ENCODE measurements at regions not wholly inside any gene's neighbourhood (a gene's known extent, or its start where the extent isn't known, plus 50 kb on each side); places are given as distances from the start of the nearest gene placed in this dataset.
A peak's percentile ranks its signal among the peaks of the same experiment; 100 is the strongest.
"Not testable (repeated sequence)": the region's sequence is repeated elsewhere in the genome, so short reads cannot be mapped to it uniquely, and the experiment has no call there.

- H3K27me3 ChIP-seq (ENCODE audit: control insufficient read depth, insufficient read depth, low read length) = no peaks in the 10 kb centered on the region
- no peaks in the 10 kb centered on the region for H3K4me1 ChIP-seq (ENCODE audit: control insufficient read depth, insufficient read depth, low read length)
- H3K36me3 ChIP-seq (ENCODE audit: control insufficient read depth, insufficient read depth, low read length) = no peaks in the 10 kb centered on the region
- H3K4me3 ChIP-seq (ENCODE audit: low read length) = no peak overlapping the region
- WGBS (ENCODE audit: insufficient coverage, insufficient read length) = no CpG with 5 or more reads among the region's 2 CpGs
- H3K27ac ChIP-seq (ENCODE audit: low read length) = no peak overlapping the region
- H3K9me3 ChIP-seq (ENCODE audit: control insufficient read depth, insufficient read depth, low read length) = no peaks in the 10 kb centered on the region
- DNase-seq (ENCODE audit: low read depth, low spot score) = no peak
These were observed 313.9 kb upstream of the GRID2 start for GRCh38 chr4:91989914-91990313.

GRCh38 chr4:91990726-91991125, 313.0 kb upstream of the GRID2 start:
- no peak overlapping the region for H3K4me3 ChIP-seq (ENCODE audit: low read length)
- no peaks in the 10 kb centered on the region for H3K36me3 ChIP-seq (ENCODE audit: control insufficient read depth, insufficient read depth, low read length)
- no CpG with 5 or more reads among the region's 2 CpGs for WGBS (ENCODE audit: insufficient coverage, insufficient read length)

GRCh38 chr4:91997045-91997444, 306.7 kb upstream of the GRID2 start:
- H3K4me1 ChIP-seq (ENCODE audit: control insufficient read depth, insufficient read depth, low read length) = no peaks in the 10 kb centered on the region
- no peak for DNase-seq (ENCODE audit: low read depth, low spot score)
- H3K36me3 ChIP-seq (ENCODE audit: control insufficient read depth, insufficient read depth, low read length) = no peaks in the 10 kb centered on the region
- no peaks in the 10 kb centered on the region for H3K27me3 ChIP-seq (ENCODE audit: control insufficient read depth, insufficient read depth, low read length)
- H3K4me3 ChIP-seq (ENCODE audit: low read length) = no peak overlapping the region
- H3K9me3 ChIP-seq (ENCODE audit: control insufficient read depth, insufficient read depth, low read length) = no peaks in the 10 kb centered on the region
- no CpG with 5 or more reads among the region's 2 CpGs for WGBS (ENCODE audit: insufficient coverage, insufficient read length)
- H3K27ac ChIP-seq (ENCODE audit: low read length) = no peak overlapping the region

More at GRCh38 chr4:91990726-91991125, 313.0 kb upstream of the GRID2 start:
- Histone ChIP-seq H3K27me3 (ENCODE audit: control insufficient read depth, insufficient read depth, low read length) (no peaks in the 10 kb centered on the region), H3K4me1 (ENCODE audit: control insufficient read depth, insufficient read depth, low read length) (no peaks in the 10 kb centered on the region), H3K9me3 (ENCODE audit: control insufficient read depth, insufficient read depth, low read length) (no peaks in the 10 kb centered on the region), H3K27ac (ENCODE audit: low read length) (no peak overlapping the region)
- no peak for DNase-seq (ENCODE audit: low read depth, low spot score)

GRCh38 chr4:92012899-92013867, 290.6 kb upstream of the GRID2 start:
- H3K27ac ChIP-seq (ENCODE audit: low read length) = no peak overlapping the region
- H3K4me1 ChIP-seq (ENCODE audit: control insufficient read depth, insufficient read depth, low read length) = no peaks in the 10 kb centered on the region
- WGBS (ENCODE audit: insufficient coverage, insufficient read length) = no CpG with 5 or more reads among the region's 16 CpGs
- no peaks in the 10 kb centered on the region for H3K36me3 ChIP-seq (ENCODE audit: control insufficient read depth, insufficient read depth, low read length)
- DNase-seq (ENCODE audit: low read depth, low spot score) = peak; percentile 22
- no peaks in the 10 kb centered on the region for H3K27me3 ChIP-seq (ENCODE audit: control insufficient read depth, insufficient read depth, low read length)
- H3K4me3 ChIP-seq (ENCODE audit: low read length) = no peak overlapping the region
- H3K9me3 ChIP-seq (ENCODE audit: control insufficient read depth, insufficient read depth, low read length) = no peaks in the 10 kb centered on the region

GRCh38 chr4:92014067-92014466, 289.7 kb upstream of the GRID2 start:
- no peak overlapping the region for H3K27ac ChIP-seq (ENCODE audit: low read length)
- DNase-seq (ENCODE audit: low read depth, low spot score) = no peak
- H3K36me3 ChIP-seq (ENCODE audit: control insufficient read depth, insufficient read depth, low read length) = no peaks in the 10 kb centered on the region
- H3K4me3 ChIP-seq (ENCODE audit: low read length) = no peak overlapping the region
- WGBS (ENCODE audit: insufficient coverage, insufficient read length) = no CpG with 5 or more reads among the region's 3 CpGs
- no peaks in the 10 kb centered on the region for H3K27me3 ChIP-seq (ENCODE audit: control insufficient read depth, insufficient read depth, low read length)
- H3K4me1 ChIP-seq (ENCODE audit: control insufficient read depth, insufficient read depth, low read length) = no peaks in the 10 kb centered on the region
- no peaks in the 10 kb centered on the region for H3K9me3 ChIP-seq (ENCODE audit: control insufficient read depth, insufficient read depth, low read length)

- Histone ChIP-seq H3K4me1 (ENCODE audit: control insufficient read depth, insufficient read depth, low read length) (no peaks in the 10 kb centered on the region), H3K27ac (ENCODE audit: low read length) (no peak overlapping the region), H3K27me3 (ENCODE audit: control insufficient read depth, insufficient read depth, low read length) (no peaks in the 10 kb centered on the region), H3K36me3 (ENCODE audit: control insufficient read depth, insufficient read depth, low read length) (no peaks in the 10 kb centered on the region), H3K4me3 (ENCODE audit: low read length) (no peak overlapping the region), H3K9me3 (ENCODE audit: control insufficient read depth, insufficient read depth, low read length) (no peaks in the 10 kb centered on the region)
- DNase-seq (ENCODE audit: low read depth, low spot score) = no peak
- no CpG with 5 or more reads among the region's 1 CpG for WGBS (ENCODE audit: insufficient coverage, insufficient read length)
These were observed 282.6 kb upstream of the GRID2 start for GRCh38 chr4:92021203-92021602.

GRCh38 chr4:92021788-92022187, 282.0 kb upstream of the GRID2 start:
- no CpG with 5 or more reads among the region's 2 CpGs for WGBS (ENCODE audit: insufficient coverage, insufficient read length)
- Histone ChIP-seq H3K4me1 (ENCODE audit: control insufficient read depth, insufficient read depth, low read length) (no peaks in the 10 kb centered on the region), H3K9me3 (ENCODE audit: control insufficient read depth, insufficient read depth, low read length) (no peaks in the 10 kb centered on the region), H3K36me3 (ENCODE audit: control insufficient read depth, insufficient read depth, low read length) (no peaks in the 10 kb centered on the region), H3K27ac (ENCODE audit: low read length) (no peak overlapping the region), H3K4me3 (ENCODE audit: low read length) (no peak overlapping the region), H3K27me3 (ENCODE audit: control insufficient read depth, insufficient read depth, low read length) (no peaks in the 10 kb centered on the region)
- no peak for DNase-seq (ENCODE audit: low read depth, low spot score)

- H3K27me3 ChIP-seq (ENCODE audit: control insufficient read depth, insufficient read depth, low read length); H3K4me3 ChIP-seq (ENCODE audit: low read length); H3K4me1 ChIP-seq (ENCODE audit: control insufficient read depth, insufficient read depth, low read length); H3K9me3 ChIP-seq (ENCODE audit: control insufficient read depth, insufficient read depth, low read length); H3K27ac ChIP-seq (ENCODE audit: low read length); H3K36me3 ChIP-seq (ENCODE audit: control insufficient read depth, insufficient read depth, low read length); DNase-seq (ENCODE audit: low read depth, low spot score): not testable (repeated sequence)
- 100% methylated on average over 2 of the region's 6 CpGs for WGBS (ENCODE audit: insufficient coverage, insufficient read length)
These were observed 274.9 kb upstream of the GRID2 start for GRCh38 chr4:92028830-92029229.

- no peak overlapping the region for H3K27ac ChIP-seq (ENCODE audit: low read length)
- DNase-seq (ENCODE audit: low read depth, low spot score) = no peak
- no peaks in the 10 kb centered on the region for H3K9me3 ChIP-seq (ENCODE audit: control insufficient read depth, insufficient read depth, low read length)
- no peaks in the 10 kb centered on the region for H3K36me3 ChIP-seq (ENCODE audit: control insufficient read depth, insufficient read depth, low read length)
- no CpG with 5 or more reads among the region's 2 CpGs for WGBS (ENCODE audit: insufficient coverage, insufficient read length)
- H3K27me3 ChIP-seq (ENCODE audit: control insufficient read depth, insufficient read depth, low read length) = no peaks in the 10 kb centered on the region
- H3K4me3 ChIP-seq (ENCODE audit: low read length) = no peak overlapping the region
- H3K4me1 ChIP-seq (ENCODE audit: control insufficient read depth, insufficient read depth, low read length) = no peaks in the 10 kb centered on the region
These were observed 271.9 kb upstream of the GRID2 start for GRCh38 chr4:92031825-92032224.

GRCh38 chr4:92035666-92036065, 268.1 kb upstream of the GRID2 start:
- Histone ChIP-seq H3K4me1 (ENCODE audit: control insufficient read depth, insufficient read depth, low read length) (no peaks in the 10 kb centered on the region), H3K27ac (ENCODE audit: low read length) (no peak overlapping the region)

GRCh38 chr4:92045718-92046117, 258.0 kb upstream of the GRID2 start:
- no peak overlapping the region for H3K4me3 ChIP-seq (ENCODE audit: low read length)
- H3K27ac ChIP-seq (ENCODE audit: low read length) = no peak overlapping the region
- no peaks in the 10 kb centered on the region for H3K9me3 ChIP-seq (ENCODE audit: control insufficient read depth, insufficient read depth, low read length)
- DNase-seq (ENCODE audit: low read depth, low spot score) = no peak
- no CpG with 5 or more reads among the region's 13 CpGs for WGBS (ENCODE audit: insufficient coverage, insufficient read length)
- H3K4me1 ChIP-seq (ENCODE audit: control insufficient read depth, insufficient read depth, low read length) = 0 out of 2 replicates have a peak, but pooled peaks cover 1% of the 10 kb centered on the region
- H3K27me3 ChIP-seq (ENCODE audit: control insufficient read depth, insufficient read depth, low read length) = no peaks in the 10 kb centered on the region
- H3K36me3 ChIP-seq (ENCODE audit: control insufficient read depth, insufficient read depth, low read length) = no peaks in the 10 kb centered on the region

More at GRCh38 chr4:92035666-92036065, 268.1 kb upstream of the GRID2 start:
- WGBS (ENCODE audit: insufficient coverage, insufficient read length) = no CpG with 5 or more reads among the region's 3 CpGs
- Histone ChIP-seq H3K4me3 (ENCODE audit: low read length) (no peak overlapping the region), H3K36me3 (ENCODE audit: control insufficient read depth, insufficient read depth, low read length) (no peaks in the 10 kb centered on the region), H3K27me3 (ENCODE audit: control insufficient read depth, insufficient read depth, low read length) (no peaks in the 10 kb centered on the region), H3K9me3 (ENCODE audit: control insufficient read depth, insufficient read depth, low read length) (no peaks in the 10 kb centered on the region; the same call in 1 of the 2 replicates)
- no peak for DNase-seq (ENCODE audit: low read depth, low spot score)

Measured in iPS DF 6.9 (cell line).